ENCODE measurements at regions not wholly inside any gene's neighbourhood (a gene's known extent, or its start where the extent isn't known, plus 50 kb on each side); places are given as distances from the start of the nearest gene placed in this dataset.

DNA sequence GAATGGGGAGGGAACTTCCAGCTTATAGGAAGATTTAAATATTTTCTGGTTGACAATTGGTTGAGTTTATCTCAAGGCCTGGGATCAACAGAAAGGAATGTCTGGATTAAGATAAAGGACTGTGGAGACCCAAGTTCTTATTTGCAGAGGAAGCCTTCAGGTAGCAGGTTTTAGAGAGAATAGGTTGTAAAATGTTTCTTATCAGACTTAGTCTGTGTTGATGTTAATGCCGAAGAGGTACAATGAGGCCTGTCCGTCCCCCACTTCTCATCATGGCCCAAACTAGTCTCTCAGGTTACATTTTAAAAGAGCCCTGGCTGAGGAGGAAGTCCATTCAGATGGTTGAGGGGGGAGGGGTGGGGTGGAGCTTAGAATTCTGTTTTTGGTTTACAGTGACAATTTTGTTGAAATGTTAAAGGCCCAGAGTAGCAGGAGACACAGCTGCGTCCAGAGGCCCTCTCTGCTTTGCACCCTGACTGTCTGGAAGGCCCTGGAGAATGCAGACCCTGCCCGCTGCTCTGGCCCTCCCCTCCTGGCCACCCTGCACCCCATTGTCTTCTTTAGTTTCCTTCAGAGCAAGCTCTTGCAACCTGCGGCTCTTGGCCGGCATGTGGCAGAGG, 672.5 kb upstream of the TMEM132C start:
- TF ChIP-seq CTCF (IDR thresholded peaks at IDR 0.05) = no peak
- no peak for TF ChIP-seq POLR2A (IDR thresholded peaks at IDR 0.05)
- intact Hi-C loops (cut with DNase I) = no loop called here
- Histone ChIP-seq H3K27ac (no peak overlapping the region), H3K27me3 (peaks cover 0 to 11% (median 0%) of the 10 kb centered on the region in 9 donors), H3K36me3 (no peaks in the 10 kb centered on the region), H3K4me3 (no peak overlapping the region), H3K4me1 (no peaks in the 10 kb centered on the region), H3K9me3 (no peaks in the 10 kb centered on the region)
- 45 to 72% (median 53%) methylated on average over 6 of the region's 6 CpGs for WGBS, 4 donors
- ATAC-seq = no peak
- DNase-seq = no peak

GRCh38 chr12:127595506-127595905, 671.5 kb upstream of the TMEM132C start:
- no peak for TF ChIP-seq CTCF (IDR thresholded peaks at IDR 0.05)
- no peak for TF ChIP-seq POLR2A (IDR thresholded peaks at IDR 0.05)
- ATAC-seq = no peak

GRCh38 chr12:127596891-127597290, 670.1 kb upstream of the TMEM132C start:
- H3K36me3 ChIP-seq = no peaks in the 10 kb centered on the region

More at GRCh38 chr12:127595506-127595905, 671.5 kb upstream of the TMEM132C start:
- Histone ChIP-seq H3K9me3 (no peaks in the 10 kb centered on the region), H3K27ac (no peak overlapping the region), H3K4me3 (no peak overlapping the region), H3K36me3 (no peaks in the 10 kb centered on the region), H3K4me1 (no peaks in the 10 kb centered on the region), H3K27me3 (peaks cover 0 to 6% (median 0%) of the 10 kb centered on the region in 9 donors)
- 73 to 81% (median 78%) methylated on average over 4 of the region's 4 CpGs for WGBS, 4 donors
- intact Hi-C loops (cut with DNase I) = no loop called here
- DNase-seq = no peak

DNA sequence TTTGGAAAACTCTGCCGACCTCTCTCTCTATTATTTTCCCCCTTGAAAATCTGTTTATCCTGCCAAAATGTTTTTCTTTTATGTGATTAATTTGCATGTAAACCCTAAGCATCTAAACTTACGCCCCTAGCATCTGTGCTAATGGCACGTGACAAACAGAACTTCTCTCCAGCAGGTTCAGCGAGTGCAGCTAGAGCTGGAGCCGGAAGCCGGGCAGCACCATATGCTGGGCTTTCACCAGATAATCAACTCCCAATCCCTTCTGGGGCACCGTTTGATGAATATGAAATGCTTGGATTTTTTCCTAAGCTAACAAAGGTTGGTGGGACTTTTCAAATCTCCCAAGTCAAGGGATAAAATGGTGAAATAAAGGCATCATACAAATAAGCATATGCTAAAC, 667.5 kb upstream of the TMEM132C start:
- DNase-seq (no peak), ATAC-seq (no peak)
- Histone ChIP-seq H3K27me3 (no peaks in the 10 kb centered on the region), H3K9me3 (no peaks in the 10 kb centered on the region), H3K4me3 (no peak overlapping the region), H3K27ac (no peak overlapping the region), H3K36me3 (no peaks in the 10 kb centered on the region), H3K4me1 (no peaks in the 10 kb centered on the region)
- 74 to 86% (median 78%) methylated on average over 7 of the region's 7 CpGs for WGBS, 4 donors
- intact Hi-C loops (cut with DNase I) = no loop called here
- TF ChIP-seq POLR2A (IDR thresholded peaks at IDR 0.05) (no peak), CTCF (IDR thresholded peaks at IDR 0.05) (no peak)

More at GRCh38 chr12:127596891-127597290, 670.1 kb upstream of the TMEM132C start:
- WGBS, 4 donors = 78 to 92% (median 88%) methylated on average over 4 of the region's 4 CpGs
- no peak for ATAC-seq
- intact Hi-C loops (cut with DNase I) = no loop called here
- Histone ChIP-seq H3K27ac (no peak overlapping the region), H3K27me3 (peaks cover 0 to under 1% (median 0%) of the 10 kb centered on the region in 9 donors), H3K4me3 (no peak overlapping the region), H3K4me1 (no peaks in the 10 kb centered on the region), H3K9me3 (no peaks in the 10 kb centered on the region)
- DNase-seq = no peak
- TF ChIP-seq CTCF (IDR thresholded peaks at IDR 0.05) (no peak), POLR2A (IDR thresholded peaks at IDR 0.05) (no peak)

All from heart left ventricle (tissue), 16 donors.